ENCODE measurements at regions not wholly inside any gene's neighbourhood (a gene's known extent, or its start where the extent isn't known, plus 50 kb on each side); places are given as distances from the start of the nearest gene placed in this dataset.

GRCh38 chr3:117587416-117587815, 877.8 kb downstream of the TUSC7 start:
- Histone ChIP-seq H4K20me1 (replicated peaks; ENCODE audit: control insufficient read depth, insufficient read depth, low read length) (no peaks in the 10 kb centered on the region), H3K9me3 (replicated peaks; ENCODE audit: control insufficient read depth, insufficient read depth, low read depth, low read length) (no peaks in the 10 kb centered on the region), H3K27ac (ENCODE audit: extremely low read depth, low read depth, low read length) (no peak overlapping the region), H3K4me3 (no peak overlapping the region), H3K4me2 (ENCODE audit: insufficient read depth, low read length) (no peak overlapping the region), H3K4me1 (replicated peaks in 1 of 2; ENCODE audit: control insufficient read depth in 2 of 2, insufficient read depth in 2 of 2, low read length in 2 of 2) (no peaks in the 10 kb centered on the region), H2AFZ (ENCODE audit: low read depth, low read length) (no peak overlapping the region), H3K9ac (ENCODE audit: insufficient read depth in 1 of 2, low read depth in 2 of 2, low read length in 2 of 2) (no peak overlapping the region), H3K36me3 (ENCODE audit: control insufficient read depth, insufficient read depth, low read length) (no peaks in the 10 kb centered on the region), H3K27me3 (ENCODE audit: control insufficient read depth in 2 of 2, insufficient read depth in 2 of 2, low read length in 2 of 2) (no peaks in the 10 kb centered on the region), H3K79me2 (ENCODE audit: control insufficient read depth, insufficient read depth, low read length) (no peaks in the 10 kb centered on the region), H3K9me1 (ENCODE audit: control insufficient read depth, insufficient read depth, low read length) (no peaks in the 10 kb centered on the region)
- ChIA-PET CTCF (ENCODE audit: low intra/inter-chr PET ratio) (no interaction called here), POLR2A (no interaction called here)
- TF ChIP-seq ELF1 (tag; IDR thresholded peaks at IDR 0.05) = no peak
- no peak for TF ChIP-seq ASH1L (IDR thresholded peaks at IDR 0.05; ENCODE audit: borderline replicate concordance, low read depth, partially characterized antibody)
- TF ChIP-seq CBX8 (IDR thresholded peaks at IDR 0.05; ENCODE audit: borderline replicate concordance, extremely low read depth, low read depth, low read length, poor library complexity, severe bottlenecking) = no peak
- TF ChIP-seq COPS2 (conservative IDR thresholded peaks at IDR 0.05) = no peak
- no peak for TF ChIP-seq RFX1 (IDR thresholded peaks at IDR 0.05)
- TF ChIP-seq ZNF507 (tag; conservative IDR thresholded peaks at IDR 0.05) = no peak
- in situ Hi-C loops (cut with MboI) (no loop called here), intact Hi-C loops (cut with micrococcal nuclease) (no loop called here)
- 0% methylated on average over 2 of the region's 2 CpGs for WGBS (ENCODE audit: insufficient coverage, low coverage, missing lambda C conversion rate)
- no TSS peak for BruUV-seq (replicated peaks)
- DNase-seq (ENCODE audit: extremely low read depth in 1 of 4, low spot score in 3 of 4) (no peak), ATAC-seq (no peak), FAIRE-seq (no peak)

GRCh38 chr3:117589454-117589853, 879.9 kb downstream of the TUSC7 start:
- POLR2A ChIA-PET = no interaction called here
- intact Hi-C loops (cut with micrococcal nuclease) = no loop called here
- WGBS (ENCODE audit: insufficient coverage, low coverage, missing lambda C conversion rate) = 0% methylated on average over 2 of the region's 2 CpGs

More at GRCh38 chr3:117589454-117589853, 879.9 kb downstream of the TUSC7 start:
- Histone ChIP-seq H3K4me1 (replicated peaks in 1 of 2; ENCODE audit: control insufficient read depth in 2 of 2, insufficient read depth in 2 of 2, low read length in 2 of 2) (no peaks in the 10 kb centered on the region), H3K27me3 (ENCODE audit: control insufficient read depth in 2 of 2, insufficient read depth in 2 of 2, low read length in 2 of 2) (no peaks in the 10 kb centered on the region), H3K9ac (ENCODE audit: insufficient read depth in 1 of 2, low read depth in 2 of 2, low read length in 2 of 2) (no peak overlapping the region), H3K4me3 (no peak overlapping the region), H3K79me2 (ENCODE audit: control insufficient read depth, insufficient read depth, low read length) (no peaks in the 10 kb centered on the region), H4K20me1 (replicated peaks; ENCODE audit: control insufficient read depth, insufficient read depth, low read length) (no peaks in the 10 kb centered on the region), H3K9me3 (replicated peaks; ENCODE audit: control insufficient read depth, insufficient read depth, low read depth, low read length) (no peaks in the 10 kb centered on the region), H3K4me2 (ENCODE audit: insufficient read depth, low read length) (no peak overlapping the region), H2AFZ (ENCODE audit: low read depth, low read length) (no peak overlapping the region), H3K9me1 (ENCODE audit: control insufficient read depth, insufficient read depth, low read length) (no peaks in the 10 kb centered on the region), H3K36me3 (ENCODE audit: control insufficient read depth, insufficient read depth, low read length) (no peaks in the 10 kb centered on the region), H3K27ac (ENCODE audit: extremely low read depth, low read depth, low read length) (no peak overlapping the region)
- in situ Hi-C loops (cut with MboI) = no loop called here
- CTCF ChIA-PET (ENCODE audit: low intra/inter-chr PET ratio) = no interaction called here
- DNase-seq (ENCODE audit: extremely low read depth in 1 of 4, low spot score in 3 of 4) (no peak), ATAC-seq (no peak), FAIRE-seq (no peak)
- TF ChIP-seq E2F5 (CRISPR knock-in tag; IDR thresholded peaks at IDR 0.05) (no peak), MITF (IDR thresholded peaks at IDR 0.05) (no peak), ETS2 (tag; IDR thresholded peaks at IDR 0.05; ENCODE audit: borderline replicate concordance, poor library complexity, severe bottlenecking) (no peak), HDAC2 (IDR thresholded peaks at IDR 0.05) (no peak), ZNF668 (CRISPR knock-in tag; IDR thresholded peaks at IDR 0.05) (no peak), PHB (CRISPR knock-in tag; IDR thresholded peaks at IDR 0.05) (no peak)
- BruUV-seq (replicated peaks) = no TSS peak

Data from K562 (cell line).